ENCODE measurements at regions not wholly inside any gene's neighbourhood (a gene's known extent, or its start where the extent isn't known, plus 50 kb on each side); places are given as distances from the start of the nearest gene placed in this dataset.

DNA sequence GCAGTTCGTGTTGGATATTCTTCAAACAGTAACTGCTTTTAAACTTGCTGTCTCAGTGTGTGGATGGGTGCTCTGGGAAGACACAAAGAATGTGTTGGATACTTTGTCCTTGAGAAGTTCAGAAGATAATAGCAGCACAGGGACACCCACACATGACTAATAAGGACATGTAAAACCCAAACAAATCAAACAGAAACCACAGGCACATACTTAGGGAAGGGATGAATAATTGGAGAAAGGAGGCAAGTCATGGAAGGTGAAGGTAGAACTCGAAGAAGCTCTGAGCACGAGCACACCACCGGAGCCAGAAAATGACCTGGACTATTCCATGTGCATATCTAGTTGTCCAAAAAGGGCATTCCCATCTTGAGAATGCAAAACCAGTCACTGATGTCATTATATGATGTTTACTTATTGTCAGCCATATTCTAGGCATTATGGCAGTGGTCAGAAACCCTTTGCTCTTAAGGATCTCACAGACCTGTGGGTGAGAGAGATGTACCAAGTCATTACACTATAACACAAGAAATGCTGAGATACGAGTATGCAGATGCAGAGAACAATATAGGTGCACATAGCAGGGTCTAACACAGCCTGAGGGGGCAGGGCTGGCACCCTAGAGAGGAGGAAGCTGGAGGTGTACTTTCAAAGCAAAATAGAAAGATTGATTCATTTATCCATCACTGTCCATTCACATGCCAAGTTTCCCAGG lies 152.9 kb downstream of the PIK3R1 start:
- TF ChIP-seq POLR2A (IDR thresholded peaks at IDR 0.05) = no peak
- no peak for TF ChIP-seq CTCF (IDR thresholded peaks at IDR 0.05)
- no peak for TF ChIP-seq POLR2AphosphoS5 (IDR thresholded peaks at IDR 0.05)
- no peak for TF ChIP-seq EP300 (IDR thresholded peaks at IDR 0.05)
- no peaks in the 10 kb centered on the region for H3K4me1 ChIP-seq
- no peaks in the 10 kb centered on the region for H3K36me3 ChIP-seq
- no peak for ATAC-seq
- H3K9me3 ChIP-seq = peaks cover 0 to under 1% (median 0%) of the 10 kb centered on the region in 3 donors
- no peak overlapping the region for H3K4me3 ChIP-seq
- no peak overlapping the region for H3K27ac ChIP-seq
- 77 to 84% methylated on average over 5 of the region's 5 CpGs for WGBS, 2 donors (ENCODE audit: low coverage in 1 of 2)
- H3K27me3 ChIP-seq = no peaks in the 10 kb centered on the region

DNA sequence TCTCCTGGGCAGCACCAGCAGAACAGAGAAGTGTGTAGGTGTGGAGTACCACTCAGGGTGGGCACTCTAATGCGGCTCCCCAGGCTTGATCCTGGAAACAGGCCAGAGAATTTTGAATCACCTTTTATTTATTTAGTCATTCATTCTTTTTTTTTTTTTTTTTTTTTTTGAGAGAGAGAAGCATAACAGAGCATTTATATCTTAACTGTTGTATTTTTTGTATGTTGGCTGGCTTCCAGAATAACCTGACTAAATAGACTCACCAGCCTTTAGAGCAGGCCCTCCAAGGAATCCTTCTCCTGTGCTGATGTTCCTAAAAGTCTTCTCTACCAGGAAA lies 153.4 kb downstream of the PIK3R1 start:
- Histone ChIP-seq H3K4me3 (no peak overlapping the region), H3K36me3 (no peaks in the 10 kb centered on the region), H3K9me3 (no peaks in the 10 kb centered on the region), H3K27ac (no peak overlapping the region), H3K4me1 (no peaks in the 10 kb centered on the region), H3K27me3 (no peaks in the 10 kb centered on the region)
- TF ChIP-seq POLR2AphosphoS5 (IDR thresholded peaks at IDR 0.05) = no peak
- no peak for TF ChIP-seq EP300 (IDR thresholded peaks at IDR 0.05)
- no peak for TF ChIP-seq CTCF (IDR thresholded peaks at IDR 0.05)
- 14 to 50% methylated on average over 1 of the region's 1 CpG for WGBS, 2 donors (ENCODE audit: low coverage in 1 of 2)
- ATAC-seq = no peak

- TF ChIP-seq POLR2A (IDR thresholded peaks at IDR 0.05) (no peak), POLR2AphosphoS5 (IDR thresholded peaks at IDR 0.05) (no peak), CTCF (IDR thresholded peaks at IDR 0.05) (no peak), EP300 (IDR thresholded peaks at IDR 0.05) (no peak)
- ATAC-seq = no peak
- no peaks in the 10 kb centered on the region for H3K4me1 ChIP-seq
- H3K27me3 ChIP-seq = no peaks in the 10 kb centered on the region
- H3K4me3 ChIP-seq = no peak overlapping the region
- no peak overlapping the region for H3K27ac ChIP-seq
- 74 to 75% methylated on average over 7 of the region's 7 CpGs for WGBS, 2 donors (ENCODE audit: low coverage in 1 of 2)
- H3K36me3 ChIP-seq = no peaks in the 10 kb centered on the region
- no peaks in the 10 kb centered on the region for H3K9me3 ChIP-seq
Measured at GRCh38 chr5:68369457-68370125, 154.0 kb downstream of the PIK3R1 start.

- Histone ChIP-seq H3K4me3 (no peak overlapping the region), H3K36me3 (no peaks in the 10 kb centered on the region), H3K9me3 (no peaks in the 10 kb centered on the region), H3K27ac (no peak overlapping the region), H3K27me3 (no peaks in the 10 kb centered on the region), H3K4me1 (no peaks in the 10 kb centered on the region)
- no peak for ATAC-seq
- no peak for TF ChIP-seq POLR2A (IDR thresholded peaks at IDR 0.05)
- no peak for TF ChIP-seq CTCF (IDR thresholded peaks at IDR 0.05)
- no peak for TF ChIP-seq EP300 (IDR thresholded peaks at IDR 0.05)
- TF ChIP-seq POLR2AphosphoS5 (IDR thresholded peaks at IDR 0.05) = no peak
- 100% methylated on average over 1 of the region's 2 CpGs; no CpG with 5 or more reads in 1 of the 2 donors for whole genome bisulfite sequencing, 2 donors (ENCODE audit: low coverage in 1 of 2)
Measured at GRCh38 chr5:68370196-68370595, 154.6 kb downstream of the PIK3R1 start.

GRCh38 chr5:68371607-68372006 lies 156.1 kb downstream of the PIK3R1 start:
- no peaks in the 10 kb centered on the region for H3K36me3 ChIP-seq
- no peaks in the 10 kb centered on the region for H3K27me3 ChIP-seq

More at GRCh38 chr5:68371607-68372006, 156.1 kb downstream of the PIK3R1 start:
- TF ChIP-seq POLR2AphosphoS5 (IDR thresholded peaks at IDR 0.05) (no peak), EP300 (IDR thresholded peaks at IDR 0.05) (no peak), CTCF (IDR thresholded peaks at IDR 0.05) (no peak), POLR2A (IDR thresholded peaks at IDR 0.05) (no peak)
- H3K4me1 ChIP-seq = no peaks in the 10 kb centered on the region
- WGBS, 2 donors (ENCODE audit: low coverage in 1 of 2) = 50 to 66% methylated on average over 2 of the region's 2 CpGs
- H3K4me3 ChIP-seq = no peak overlapping the region
- ATAC-seq = no peak
- H3K27ac ChIP-seq = no peak overlapping the region
- no peaks in the 10 kb centered on the region for H3K9me3 ChIP-seq

All from gastroesophageal sphincter (tissue), 4 donors.